HCT116 (cell line): ENCODE measurements at regions not wholly inside any gene's neighbourhood (a gene's known extent, or its start where the extent isn't known, plus 50 kb on each side); places are given as distances from the start of the nearest gene placed in this dataset.

Experiments
- ATAC-seq: fragments of 200-7000 bp; cut with Tn5 transposase; 2 replicates; pipeline ENCODE4 v1.9.1; 2020; ENCODE audit warnings: mild to moderate bottlenecking, moderate library complexity
- BruUV-seq: library from RNA; stranded (reverse); fragments of 400-500 nt; replicated peaks from 2 replicates; lab custom pipeline; 2021; lab: Mats Ljungman, UMichigan
- CTCF ChIA-PET: fragments of 300-600 bp; sonication (Branson Sonifier 250); formaldehyde crosslinking; loops from one replicate; lab custom pipeline; 2021; ENCODE audit warnings: antibody characterized with exemption; lab: Charles Lee
- POLR2A ChIA-PET: fragments of 300-600, 350-600 bp; sonication (Branson Sonifier 250); formaldehyde crosslinking; loops from one replicate; lab custom pipeline; 2021; ENCODE audit warnings: antibody characterized with exemption; lab: Charles Lee
- RAD21 ChIA-PET, 2 experiments: fragments of 300-600 bp; sonication (Branson Sonifier 250); formaldehyde crosslinking; loops; one replicate each; lab custom pipeline; 2023; ENCODE audit warnings: low total read pairs in 2 of 2; ENCODE audit not compliant: uncharacterized antibody in 2 of 2, unreplicated experiment in 2 of 2, low non-redundant PET in 1 of 2; lab: Charles Lee
- DNase-seq: peaks from one replicate; pipeline ENCODE4 v3.0.0-alpha.2; 2010; ENCODE audit warnings: low read depth, low spot score
- H2AFZ ChIP-seq: fragments of 200-600 bp; shearing (Covaris generic), sonication (generic); 2 replicates; pipeline ENCODE4 v1.6.1; 2017; ENCODE audit warnings: low read depth, mixed run types, mixed read lengths, antibody characterized with exemption, low read length; ENCODE audit not compliant: poor library complexity, severe bottlenecking
- H3K27ac ChIP-seq: 2 replicates; pipeline ENCODE4 v1.5.1; 2012; ENCODE audit warnings: low read depth, low read length
- H3K27me3 ChIP-seq: fragments of 200-600 bp; sonication (generic); 2 replicates; pipeline ENCODE4 v1.6.1; 2016; ENCODE audit warnings: mixed run types, low read length, mixed read lengths; ENCODE audit not compliant: insufficient read depth
- H3K36me3 ChIP-seq, 2 experiments: fragments of 200-500 bp in 1 of 2; fragments of 200-600 bp in 1 of 2; sonication (Bioruptor generic) in 1 of 2; sonication (generic) in 1 of 2; 2 replicates each; pipeline versions ENCODE4 v1.5.1 to v1.6.1; 2014 to 2016; ENCODE audit warnings: low read length in 2 of 2, inconsistent platforms in 1 of 2, mixed read lengths in 1 of 2, mixed run types in 1 of 2; ENCODE audit not compliant: insufficient read depth in 2 of 2, control insufficient read depth in 1 of 2
- H3K4me1 ChIP-seq, 2 experiments: fragments of 200-600 bp in 1 of 2; sonication (generic) in 1 of 2; 2 replicates each; pipeline versions ENCODE4 v1.5.1 to v1.6.1; 2012 to 2017; ENCODE audit warnings: low read length in 2 of 2, inconsistent platforms in 1 of 2, mild to moderate bottlenecking in 1 of 2, mixed read lengths in 1 of 2, mixed run types in 1 of 2, moderate library complexity in 1 of 2; ENCODE audit not compliant: insufficient read depth in 2 of 2, control insufficient read depth in 1 of 2
- H3K4me2 ChIP-seq: fragments of 200-600 bp; sonication (generic); 2 replicates; pipeline ENCODE4 v1.6.1; 2017; ENCODE audit warnings: mixed run types, low read length, mixed read lengths
- H3K4me3 ChIP-seq, 2 experiments: fragments of 200-600 bp in 1 of 2; sonication (generic) in 1 of 2; replicated peaks in 1 of 2; 2 replicates each; pipeline ENCODE4 v1.5.1; 2011 to 2016; ENCODE audit warnings: low read length in 2 of 2, control low read depth in 1 of 2, low read depth in 1 of 2, mild to moderate bottlenecking in 1 of 2, mixed read lengths in 1 of 2, mixed run types in 1 of 2
- H3K79me2 ChIP-seq: fragments of 200-600 bp; sonication (generic); 2 replicates; pipeline ENCODE4 v1.6.1; 2017; ENCODE audit warnings: mild to moderate bottlenecking, mixed run types, low read length, moderate library complexity, mixed read lengths; ENCODE audit not compliant: insufficient read depth
- H3K9ac ChIP-seq: fragments of 200-600 bp; sonication (generic); 2 replicates; pipeline ENCODE4 v1.6.1; 2016; ENCODE audit warnings: low read length, mixed read lengths
- H3K9me2 ChIP-seq: fragments of 200-600 bp; sonication (generic), shearing (Covaris generic); 2 replicates; pipeline ENCODE4 v1.6.1; 2017; ENCODE audit warnings: mixed run types, mild to moderate bottlenecking, moderate library complexity; ENCODE audit not compliant: insufficient read depth
- H3K9me3 ChIP-seq, 2 experiments: fragments of 200-500 bp in 1 of 2; fragments of 200-600 bp in 1 of 2; sonication (Bioruptor generic) in 1 of 2; sonication (generic) in 1 of 2; 2 replicates each; pipeline ENCODE4 v1.6.1; 2014 to 2017; ENCODE audit warnings: low read length in 2 of 2, mixed read lengths in 2 of 2, inconsistent platforms in 1 of 2, low read depth in 1 of 2, mild to moderate bottlenecking in 1 of 2, mixed run types in 1 of 2, moderate library complexity in 1 of 2; ENCODE audit not compliant: control insufficient read depth in 1 of 2, insufficient read depth in 1 of 2
- H4K20me1 ChIP-seq: fragments of 200-600 bp; sonication (generic), shearing (Covaris generic); 2 replicates; pipeline ENCODE4 v1.6.1; 2017; ENCODE audit warnings: mixed run types, mild to moderate bottlenecking, moderate library complexity; ENCODE audit not compliant: insufficient read depth
- ATF3 ChIP-seq: IDR thresholded peaks from 2 replicates; pipeline ENCODE4 v1.6.1; 2012
- CBX3 ChIP-seq: IDR thresholded peaks from 2 replicates; pipeline ENCODE4 v1.6.1; 2012; ENCODE audit warnings: low read depth
- CEBPB ChIP-seq: IDR thresholded peaks from 2 replicates; pipeline ENCODE4 v1.6.1; 2012; ENCODE audit warnings: low read depth
- CTCF ChIP-seq, 3 experiments: fragments of 200-600 bp in 1 of 3; sonication (generic) in 1 of 3; IDR thresholded peaks in 2 of 3; conservative IDR thresholded peaks in 1 of 3; 2 replicates each; pipeline ENCODE4 v1.5.1; 2012 to 2017; ENCODE audit warnings: low read depth in 2 of 3, low read length in 2 of 3, antibody characterized with exemption in 1 of 3, borderline replicate concordance in 1 of 3, control low read depth in 1 of 3, mild to moderate bottlenecking in 1 of 3, mixed read lengths in 1 of 3, mixed run types in 1 of 3, moderate library complexity in 1 of 3; ENCODE audit not compliant: insufficient read depth in 1 of 3
- EGR1 ChIP-seq: IDR thresholded peaks from 2 replicates; pipeline ENCODE4 v1.6.1; 2012; ENCODE audit warnings: low read depth
- ELF1 ChIP-seq: IDR thresholded peaks from 2 replicates; pipeline ENCODE4 v1.6.1; 2012; ENCODE audit warnings: low read depth, borderline replicate concordance
- EZH2 ChIP-seq: fragments of 200-600 bp; sonication (generic); IDR thresholded peaks from 2 replicates; pipeline ENCODE4 v1.6.1; 2017; ENCODE audit warnings: antibody characterized with exemption, mixed run types
- EZH2phosphoT487 ChIP-seq: fragments of 200-600 bp; IDR thresholded peaks from 2 replicates; pipeline ENCODE4 v1.6.1; 2018; ENCODE audit warnings: antibody characterized with exemption, borderline replicate concordance
- JUND ChIP-seq: IDR thresholded peaks from 2 replicates; pipeline ENCODE4 v1.6.1; 2012
- MAX ChIP-seq: IDR thresholded peaks from 2 replicates; pipeline ENCODE4 v1.6.1; 2012
- POLR2A ChIP-seq: IDR thresholded peaks from 2 replicates; pipeline ENCODE4 v1.7.0; 2011; ENCODE audit warnings: borderline replicate concordance; ENCODE audit not compliant: insufficient read depth, insufficient read length; ENCODE audit errors: extremely low read depth
- POLR2AphosphoS5 ChIP-seq: IDR thresholded peaks from 2 replicates; pipeline ENCODE4 v1.6.1; 2011; ENCODE audit warnings: mild to moderate bottlenecking, low read depth, low read length, moderate library complexity
- RAD21 ChIP-seq: IDR thresholded peaks from 2 replicates; pipeline ENCODE4 v1.6.1; 2012; ENCODE audit warnings: low read depth, mild to moderate bottlenecking
- REST ChIP-seq: IDR thresholded peaks from 2 replicates; pipeline ENCODE4 v1.6.1; 2012; ENCODE audit warnings: low read depth
- SP1 ChIP-seq: IDR thresholded peaks from 2 replicates; pipeline ENCODE4 v1.6.1; 2012; ENCODE audit warnings: low read depth
- SRF ChIP-seq: IDR thresholded peaks from 2 replicates; pipeline ENCODE4 v1.6.1; 2012; ENCODE audit warnings: low read depth
- YY1 ChIP-seq: IDR thresholded peaks from 2 replicates; pipeline ENCODE4 v1.6.1; 2011; ENCODE audit warnings: low read length, low read depth, moderate library complexity, mild to moderate bottlenecking; ENCODE audit not compliant: insufficient replicate concordance; ENCODE audit errors: extremely low read depth
- ZBTB33 ChIP-seq: IDR thresholded peaks from 2 replicates; pipeline ENCODE4 v1.6.1; 2011; ENCODE audit warnings: mild to moderate bottlenecking, low read length, moderate library complexity; ENCODE audit not compliant: insufficient replicate concordance; ENCODE audit errors: extremely low read depth
- ZFX ChIP-seq: fragments of 450-650 bp; IDR thresholded peaks from 2 replicates; pipeline ENCODE4 v1.6.1; 2017
- ZNF274 ChIP-seq: fragments of 200-500 bp; sonication (Bioruptor generic); IDR thresholded peaks from 2 replicates; pipeline ENCODE4 v1.6.1; 2014; ENCODE audit warnings: mild to moderate bottlenecking, low read depth, low read length, inconsistent platforms
- intact Hi-C: fragments of 100-400 bp; cut with micrococcal nuclease; formaldehyde crosslinking; loops from 2 replicates; pipeline ENCODE4 v1.10.0; 2022

- peak; percentile 59; the same call in 1 of the 2 replicates for ATAC-seq
- H3K27me3 ChIP-seq = peaks cover 5% of the 10 kb centered on the region; the same call in 1 of the 2 replicates
- no peaks in the 10 kb centered on the region for H4K20me1 ChIP-seq
- peak; percentile 23 for DNase-seq
- H3K9me2 ChIP-seq = no peaks in the 10 kb centered on the region
- no peaks in the 10 kb centered on the region for H3K79me2 ChIP-seq
- no peak overlapping the region for H3K9ac ChIP-seq
- CTCF ChIA-PET = interaction anchor here (1.7 kb wide), 1 partner anchor 552 kb away, joined by 5 read pairs; no protein-coding TSS in a partner anchor
- peaks cover 5 to 10% of the 10 kb centered on the region in 2 experiments; a peak in 3 of 4 replicates for H3K4me1 ChIP-seq
- no peaks in the 10 kb centered on the region for H3K9me3 ChIP-seq
- H3K27ac ChIP-seq = no peak overlapping the region
- H2AFZ ChIP-seq = no peak overlapping the region
- RAD21 ChIA-PET = interaction anchor here in 1 of 2 experiments (0.9 kb wide), 1 partner anchor 14 kb away, joined by 3 read pairs; no protein-coding TSS in a partner anchor
- H3K36me3 ChIP-seq = no peaks in the 10 kb centered on the region
- intact Hi-C loops = no loop called here
- POLR2A ChIA-PET = no interaction called here
- H3K4me3 ChIP-seq = no peak overlapping the region
- BruUV-seq = no TSS peak
- peak overlapping the region; percentile 4; the same call in 1 of the 2 replicates for H3K4me2 ChIP-seq
- TF ChIP-seq SP1 (peak; percentile 43; the same call in 1 of the 2 replicates), JUND (peak; percentile 38; the same call in 1 of the 2 replicates), CTCF (IDR thresholded peaks at IDR 0.05 in 2 of 3, conservative IDR thresholded peaks at IDR 0.05 in 1 of 3; ENCODE audit: borderline replicate concordance in 1 of 3, insufficient read depth in 1 of 3, low read depth in 2 of 3, low read length in 2 of 3) (no peak), ATF3 (peak; percentile 93), ZNF274 (no peak), POLR2AphosphoS5 (no peak), EGR1 (no peak), POLR2A (no peak), REST (no peak), RAD21 (0 out of 2 replicates have a peak, but pooled peaks have one; percentile 10), ZFX (no peak), ZBTB33 (no peak), MAX (no peak), CEBPB (peak; percentile 94), EZH2 (no peak), SRF (no peak), YY1 (no peak), EZH2phosphoT487 (no peak), ELF1 (no peak), CBX3 (no peak)
Observed at GRCh38 chr3:72270072-72270681, 485.2 kb upstream of the PROK2 start.
